Activated B cell treated with CpG ODN at 0.5 μM for 24 hours (primary cell): ENCODE measurements at regions not wholly inside any gene's neighbourhood (a gene's known extent, or its start where the extent isn't known, plus 50 kb on each side); places are given as distances from the start of the nearest gene placed in this dataset.
"Not testable (repeated sequence)": the region's sequence is repeated elsewhere in the genome, so short reads cannot be mapped to it uniquely, and the experiment has no call there.

Experiments used
- ATAC-seq: fragments of 200-7000 bp; cut with Tn5 transposase; one replicate; pipeline ENCODE4 v1.10.0; 2021; ENCODE audit warnings: low read depth, mild to moderate bottlenecking, moderate library complexity
- CTCF ChIA-PET: fragments of 350-600 bp; sonication (Branson Sonifier 250); formaldehyde crosslinking; loops from one replicate; lab custom pipeline; 2021; ENCODE audit warnings: antibody characterized with exemption; lab: Charles Lee
- POLR2A ChIA-PET: fragments of 350-600 bp; sonication (Branson Sonifier 250); formaldehyde crosslinking; loops from one replicate; lab custom pipeline; 2021; ENCODE audit warnings: antibody characterized with exemption; lab: Charles Lee
- DNase-seq: peaks from one replicate; pipeline ENCODE4 v3.0.0; 2022
- H3K27ac Mint-ChIP-seq: one replicate; pipeline ENCODE4 v1.8.0; 2020; ENCODE audit warnings: mixed read lengths
- H3K27me3 Mint-ChIP-seq: one replicate; pipeline ENCODE4 v1.8.0; 2021; ENCODE audit warnings: mixed read lengths
- H3K36me3 Mint-ChIP-seq: one replicate; pipeline ENCODE4 v1.8.0; 2021; ENCODE audit warnings: low read depth, mixed read lengths
- H3K4me1 Mint-ChIP-seq: one replicate; pipeline ENCODE4 v1.8.0; 2021; ENCODE audit warnings: mixed read lengths
- H3K4me3 Mint-ChIP-seq: one replicate; pipeline ENCODE4 v1.8.0; 2020; ENCODE audit warnings: mild to moderate bottlenecking, mixed read lengths
- H3K9me3 Mint-ChIP-seq: one replicate; pipeline ENCODE4 v1.8.0; 2020; ENCODE audit warnings: mixed read lengths
- CTCF ChIP-seq: fragments of 200-600 bp; IDR thresholded peaks from one replicate; pipeline ENCODE4 v1.8.0; 2022; ENCODE audit warnings: antibody characterized with exemption, mild to moderate bottlenecking
- intact Hi-C: fragments of 100-400 bp; cut with micrococcal nuclease; formaldehyde crosslinking; loops from one replicate; pipeline ENCODE4 v1.15.1; 2024

DNA sequence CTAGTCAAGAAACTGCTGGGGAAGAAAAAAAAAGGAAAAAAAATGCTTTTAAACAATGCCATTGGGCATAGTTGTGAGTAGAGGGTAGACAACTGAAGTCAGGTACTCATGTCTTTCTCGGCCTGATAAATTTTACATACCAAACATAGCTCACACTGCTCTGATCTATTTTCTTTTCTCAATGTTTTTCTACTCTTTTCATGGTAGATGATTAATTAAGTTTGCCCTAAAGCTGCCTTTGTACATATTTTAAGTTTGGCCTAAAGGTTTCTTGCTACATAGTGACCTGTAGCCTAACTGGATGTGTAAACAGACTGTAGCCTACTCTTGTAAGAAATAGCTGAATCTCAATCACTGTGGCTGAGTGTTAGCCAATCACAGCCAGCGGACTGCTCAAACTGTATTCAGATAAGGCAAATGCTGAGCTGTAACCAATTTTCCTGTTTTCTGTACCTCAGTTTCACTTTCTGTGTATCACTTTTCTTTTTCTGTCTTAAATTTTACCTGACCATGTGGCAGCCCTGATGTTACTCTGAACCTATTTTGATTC, 121.0 kb downstream of the PCDH10 start:
- DNase-seq (no peak), ATAC-seq (no peak)
- ChIA-PET CTCF (no interaction called here), POLR2A (no interaction called here)
- Mint-ChIP-seq H3K27me3 (no peaks in the 10 kb centered on the region), H3K4me3 (no peak overlapping the region), H3K27ac (no peak overlapping the region), H3K4me1 (no peaks in the 10 kb centered on the region), H3K9me3 (no peaks in the 10 kb centered on the region), H3K36me3 (no peaks in the 10 kb centered on the region)
- intact Hi-C loops: no loop called here
- no peak for TF ChIP-seq CTCF

DNA sequence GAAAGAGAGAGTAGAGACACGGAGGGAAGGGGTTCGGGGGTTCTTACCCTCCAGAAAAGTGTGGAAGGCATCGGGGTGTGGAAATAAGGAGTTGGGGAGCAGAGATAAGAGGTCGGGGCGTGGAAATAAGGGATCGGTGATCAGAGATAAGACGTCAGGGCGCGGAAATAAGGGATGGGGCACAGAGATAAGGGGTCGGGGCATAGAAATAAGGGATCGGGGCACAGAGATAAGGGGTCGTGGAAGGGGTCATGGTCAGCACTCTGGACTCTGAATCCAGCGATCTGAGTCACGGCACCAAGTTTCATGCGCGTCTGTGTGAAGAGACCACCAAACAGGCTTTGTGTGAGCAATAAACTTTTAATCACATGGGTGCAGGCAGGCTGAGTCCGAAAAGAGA, 119.1 kb downstream of the PCDH10 start:
- TF ChIP-seq CTCF: no peak
- CTCF ChIA-PET: no interaction called here
- H3K9me3 Mint-ChIP-seq: no peaks in the 10 kb centered on the region
- ATAC-seq (no peak), DNase-seq (no peak)
- no peaks in the 10 kb centered on the region for H3K27me3 Mint-ChIP-seq
- intact Hi-C loops: no loop called here
- H3K4me3 Mint-ChIP-seq: no peak overlapping the region
- no peak overlapping the region for H3K27ac Mint-ChIP-seq
- POLR2A ChIA-PET: no interaction called here
- H3K36me3 Mint-ChIP-seq: no peaks in the 10 kb centered on the region
- H3K4me1 Mint-ChIP-seq: no peaks in the 10 kb centered on the region

GRCh38 chr4:133267506-133267905, 118.4 kb downstream of the PCDH10 start:
- ATAC-seq, H3K27ac Mint-ChIP-seq, H3K4me3 Mint-ChIP-seq, H3K4me1 Mint-ChIP-seq, H3K27me3 Mint-ChIP-seq, H3K36me3 Mint-ChIP-seq, POLR2A ChIA-PET, CTCF ChIA-PET, H3K9me3 Mint-ChIP-seq, intact Hi-C loops, DNase-seq: not testable (repeated sequence)

GRCh38 chr4:133266966-133267365, 117.9 kb downstream of the PCDH10 start:
- H3K27me3 Mint-ChIP-seq, H3K9me3 Mint-ChIP-seq, DNase-seq, H3K27ac Mint-ChIP-seq, POLR2A ChIA-PET, H3K36me3 Mint-ChIP-seq, intact Hi-C loops, H3K4me1 Mint-ChIP-seq, ATAC-seq, CTCF ChIA-PET, H3K4me3 Mint-ChIP-seq: not testable (repeated sequence)

DNA sequence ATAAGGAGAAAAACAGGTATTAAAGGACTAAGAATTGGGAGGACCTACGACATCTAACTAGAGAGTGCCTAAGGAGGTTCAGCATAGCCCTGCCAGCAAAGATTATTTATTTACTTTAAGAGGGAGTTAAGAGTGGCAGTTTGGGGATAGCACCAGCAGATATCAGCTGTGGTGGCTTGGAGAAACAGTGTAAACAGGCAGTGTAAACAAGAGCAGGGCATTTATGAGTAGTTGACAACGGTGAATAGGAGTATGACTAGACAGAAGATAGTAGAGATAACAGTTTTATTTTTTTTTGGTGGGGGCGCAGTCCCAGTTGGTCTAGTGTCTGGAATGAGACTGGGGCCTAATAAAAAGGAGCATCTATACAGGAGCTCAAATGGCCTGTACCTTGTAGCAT, 115.2 kb downstream of the PCDH10 start:
- DNase-seq, H3K4me3 Mint-ChIP-seq, H3K27ac Mint-ChIP-seq, CTCF ChIA-PET, H3K36me3 Mint-ChIP-seq, H3K27me3 Mint-ChIP-seq, H3K4me1 Mint-ChIP-seq, intact Hi-C loops, POLR2A ChIA-PET, H3K9me3 Mint-ChIP-seq, ATAC-seq: not testable (repeated sequence)

DNA sequence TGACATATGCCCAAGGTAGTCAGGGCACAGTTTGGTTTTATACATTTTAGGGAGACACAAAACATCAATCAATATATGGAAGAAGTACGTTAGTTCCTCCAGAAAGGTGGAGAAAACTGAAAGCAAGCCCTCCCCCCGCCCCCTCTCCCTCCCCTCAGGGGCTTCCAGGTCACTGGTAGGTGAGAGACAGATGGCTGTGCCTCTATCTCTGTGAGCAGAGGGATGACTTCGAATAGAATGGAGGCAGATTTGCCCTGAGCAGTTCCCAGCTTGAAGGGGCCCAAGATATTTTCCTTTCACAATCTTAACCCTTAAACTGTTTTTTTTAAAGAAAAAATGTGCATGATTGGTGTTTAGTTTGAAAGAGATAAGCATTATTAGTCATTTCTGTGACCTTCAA, 114.0 kb downstream of the PCDH10 start:
- Mint-ChIP-seq H3K27me3 (no peaks in the 10 kb centered on the region), H3K4me1 (no peaks in the 10 kb centered on the region), H3K27ac (no peak overlapping the region), H3K36me3 (no peaks in the 10 kb centered on the region), H3K9me3 (no peaks in the 10 kb centered on the region), H3K4me3 (no peak overlapping the region)
- ChIA-PET POLR2A (no interaction called here), CTCF (no interaction called here)
- no peak for TF ChIP-seq CTCF
- ATAC-seq (no peak), DNase-seq (no peak)
- intact Hi-C loops: no loop called here

DNA sequence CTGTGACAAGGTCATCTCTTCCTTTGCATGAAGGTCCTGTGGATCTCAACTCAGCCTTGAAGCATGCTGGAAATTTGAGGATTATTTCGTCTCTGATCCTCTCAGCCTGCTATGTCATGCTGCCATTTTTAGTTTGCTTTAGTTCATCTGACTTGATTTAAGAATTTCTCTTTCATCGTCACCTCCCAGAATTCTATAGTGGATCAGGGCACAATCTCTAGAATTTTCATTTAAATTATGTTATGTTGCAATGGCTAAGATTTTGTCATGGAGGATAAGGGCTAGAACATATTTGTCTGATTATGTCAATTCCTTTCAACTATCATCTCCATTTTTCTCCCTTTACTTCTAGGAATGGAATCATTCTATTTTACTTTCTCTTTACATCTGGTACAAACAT, 98.8 kb downstream of the PCDH10 start:
- ATAC-seq (no peak), DNase-seq (no peak)
- H3K27ac Mint-ChIP-seq: no peak overlapping the region
- H3K4me1 Mint-ChIP-seq: no peaks in the 10 kb centered on the region
- no peaks in the 10 kb centered on the region for H3K36me3 Mint-ChIP-seq
- POLR2A ChIA-PET: no interaction called here
- H3K27me3 Mint-ChIP-seq: no peaks in the 10 kb centered on the region
- H3K9me3 Mint-ChIP-seq: no peaks in the 10 kb centered on the region
- no peak for TF ChIP-seq CTCF
- no peak overlapping the region for H3K4me3 Mint-ChIP-seq
- intact Hi-C loops: no loop called here
- CTCF ChIA-PET: no interaction called here
